Astrocyte of the spinal cord (primary cell): ENCODE measurements at regions not wholly inside any gene's neighbourhood (a gene's known extent, or its start where the extent isn't known, plus 50 kb on each side); places are given as distances from the start of the nearest gene placed in this dataset.

Source experiments
- DNase-seq: peaks from one replicate; pipeline ENCODE4 v3.0.0; 2011; ENCODE audit warnings: low read depth, low spot score
- H3K4me3 ChIP-seq: 2 replicates; pipeline ENCODE4 v1.5.1; 2011; ENCODE audit warnings: low read depth, mild to moderate bottlenecking, low read length, moderate library complexity
- in situ Hi-C: cut with HindIII; loops from 2 replicates; pipeline ENCODE4 v1.10.0; 2017; ENCODE audit warnings: low sequenced_read_pairs
- TF ChIP-seq, protein P1 (sequence below): IDR thresholded peaks from 2 replicates; pipeline ENCODE4 v1.5.1; 2012; ENCODE audit warnings: low read depth, mild to moderate bottlenecking, low read length, inconsistent platforms

DNA sequence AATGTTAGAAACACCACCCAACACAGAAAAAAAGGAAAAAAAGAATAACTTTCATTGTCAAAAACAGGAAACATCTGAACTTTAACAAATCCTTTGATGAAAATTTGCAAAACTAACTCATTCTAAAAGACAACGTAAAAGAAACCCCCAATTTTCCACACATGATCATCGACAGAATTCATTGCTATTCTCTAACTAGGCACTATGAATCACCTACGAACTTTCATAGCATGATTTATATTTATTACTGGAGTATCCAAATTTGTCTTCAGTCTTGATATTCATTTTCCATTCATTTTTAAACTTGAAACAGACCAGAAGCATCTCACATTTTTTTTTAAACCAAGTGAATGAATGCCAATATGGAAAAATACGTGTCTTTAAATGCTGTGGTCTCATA lies 514.6 kb downstream of the TLE4 start:
- in situ Hi-C loops, result no loop called here
- DNase-seq, result no peak
- TF ChIP-seq, protein P1, sequence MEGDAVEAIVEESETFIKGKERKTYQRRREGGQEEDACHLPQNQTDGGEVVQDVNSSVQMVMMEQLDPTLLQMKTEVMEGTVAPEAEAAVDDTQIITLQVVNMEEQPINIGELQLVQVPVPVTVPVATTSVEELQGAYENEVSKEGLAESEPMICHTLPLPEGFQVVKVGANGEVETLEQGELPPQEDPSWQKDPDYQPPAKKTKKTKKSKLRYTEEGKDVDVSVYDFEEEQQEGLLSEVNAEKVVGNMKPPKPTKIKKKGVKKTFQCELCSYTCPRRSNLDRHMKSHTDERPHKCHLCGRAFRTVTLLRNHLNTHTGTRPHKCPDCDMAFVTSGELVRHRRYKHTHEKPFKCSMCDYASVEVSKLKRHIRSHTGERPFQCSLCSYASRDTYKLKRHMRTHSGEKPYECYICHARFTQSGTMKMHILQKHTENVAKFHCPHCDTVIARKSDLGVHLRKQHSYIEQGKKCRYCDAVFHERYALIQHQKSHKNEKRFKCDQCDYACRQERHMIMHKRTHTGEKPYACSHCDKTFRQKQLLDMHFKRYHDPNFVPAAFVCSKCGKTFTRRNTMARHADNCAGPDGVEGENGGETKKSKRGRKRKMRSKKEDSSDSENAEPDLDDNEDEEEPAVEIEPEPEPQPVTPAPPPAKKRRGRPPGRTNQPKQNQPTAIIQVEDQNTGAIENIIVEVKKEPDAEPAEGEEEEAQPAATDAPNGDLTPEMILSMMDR, result no peak
- no peak overlapping the region for H3K4me3 ChIP-seq

DNA sequence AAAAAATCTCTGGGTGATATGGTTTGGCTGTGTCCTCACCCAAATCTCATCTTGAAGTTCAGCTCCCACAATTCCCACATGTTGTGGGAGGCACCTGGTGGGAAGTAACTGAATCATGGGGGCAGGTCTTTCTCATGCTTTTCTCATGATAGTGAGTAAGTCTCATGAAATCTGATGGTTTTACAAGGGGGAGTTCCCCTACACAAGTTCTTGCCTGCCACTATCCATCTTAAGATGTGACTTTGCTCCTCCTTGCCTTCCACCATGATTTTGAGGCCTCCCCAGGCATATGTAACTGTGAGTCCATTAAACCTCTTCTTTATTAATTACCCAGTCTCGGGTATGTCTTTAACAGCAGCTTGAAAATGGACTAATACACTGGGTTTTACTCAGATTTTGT lies 513.9 kb downstream of the TLE4 start:
- no peak for DNase-seq
- in situ Hi-C loops, result no loop called here
- TF ChIP-seq, protein P1, result no peak

DNA sequence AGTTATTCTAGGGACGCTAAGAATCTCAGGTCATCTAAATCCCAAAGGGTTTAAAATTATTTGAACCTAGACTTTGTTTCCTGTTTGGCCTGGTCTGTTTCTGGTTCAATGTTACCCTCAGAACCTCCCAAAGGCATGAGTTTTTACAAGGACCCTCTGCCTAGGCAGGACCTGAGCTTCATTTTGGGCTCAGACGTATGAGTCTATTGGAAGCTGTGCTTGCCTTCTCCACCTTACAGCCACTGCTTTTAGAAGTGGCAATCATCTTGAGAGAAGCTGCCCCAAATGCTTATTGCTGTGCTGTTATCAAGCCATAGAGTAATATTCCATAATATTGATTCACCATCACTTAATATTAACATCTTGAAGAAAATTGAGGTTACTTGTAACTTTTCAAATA lies 510.4 kb downstream of the TLE4 start:
- DNase-seq, result no peak
- H3K4me3 ChIP-seq, result no peak overlapping the region
- TF ChIP-seq, protein P1, result no peak
- in situ Hi-C loops, result no loop called here

More for the DNA sequence above, 513.9 kb downstream of the TLE4 start:
- H3K4me3 ChIP-seq, result no peak overlapping the region

DNA sequence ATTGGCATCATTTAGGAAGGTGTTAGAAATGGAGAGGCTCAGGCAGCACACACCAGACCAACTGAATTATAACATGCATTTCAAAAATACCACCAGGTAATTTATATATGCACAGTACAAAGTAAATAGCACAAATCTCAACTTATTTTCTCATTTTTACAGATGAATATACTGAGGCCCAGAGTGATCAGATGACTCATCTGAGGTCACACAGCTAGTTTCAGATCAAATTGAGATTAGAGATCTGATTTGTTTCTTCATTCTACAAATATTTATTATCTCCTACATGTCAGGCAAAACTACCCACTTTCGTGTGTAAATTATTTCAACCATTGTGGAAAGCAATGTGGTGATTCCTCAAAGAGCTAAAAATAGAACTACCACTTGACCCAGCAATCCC lies 507.1 kb downstream of the TLE4 start:
- H3K4me3 ChIP-seq, result no peak overlapping the region
- DNase-seq, result no peak
- in situ Hi-C loops, result no loop called here
- TF ChIP-seq, protein P1, result no peak

DNA sequence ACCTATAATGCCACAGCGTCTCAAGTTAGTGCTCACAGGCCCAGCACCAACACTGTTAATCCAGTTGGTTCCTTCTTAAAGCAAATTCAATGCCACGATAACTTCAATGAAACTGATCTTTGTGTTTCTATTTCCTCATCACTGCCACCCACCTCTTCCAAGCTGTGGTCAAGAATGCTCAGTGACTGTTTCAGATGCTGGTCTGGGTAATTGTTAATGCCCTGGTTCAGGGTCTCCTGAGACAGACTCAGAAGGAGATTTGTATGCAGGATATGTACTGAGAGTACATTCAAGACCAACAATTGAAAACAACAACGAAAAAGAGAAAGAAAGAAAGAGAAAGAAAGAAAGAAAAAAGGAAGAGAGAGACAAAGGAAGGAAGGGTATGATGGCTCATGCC lies 505.3 kb downstream of the TLE4 start:
- in situ Hi-C loops, result no loop called here
- TF ChIP-seq, protein P1, result no peak
- no peak for DNase-seq
- no peak overlapping the region for H3K4me3 ChIP-seq

DNA sequence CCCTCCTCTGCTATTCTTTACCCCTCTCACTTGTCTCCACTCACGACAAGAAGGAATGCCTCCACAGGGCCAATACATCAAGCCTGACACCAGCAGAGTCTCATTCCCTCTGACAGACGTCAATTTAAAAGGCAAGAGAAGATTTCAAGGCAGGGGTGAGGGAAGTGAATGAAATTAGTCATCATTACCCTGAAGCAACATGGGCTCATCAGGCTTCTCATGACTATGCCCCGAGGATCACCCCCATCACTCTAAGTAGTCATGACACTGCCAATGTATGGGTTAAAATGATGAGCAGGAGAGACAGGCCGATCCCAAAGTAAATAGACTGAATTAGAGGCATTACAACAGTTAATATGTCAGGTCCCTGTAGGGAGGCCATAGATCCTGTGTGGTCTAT lies 504.4 kb downstream of the TLE4 start:
- TF ChIP-seq, protein P1, result no peak
- in situ Hi-C loops, result no loop called here
- DNase-seq, result no peak
- no peak overlapping the region for H3K4me3 ChIP-seq

DNA sequence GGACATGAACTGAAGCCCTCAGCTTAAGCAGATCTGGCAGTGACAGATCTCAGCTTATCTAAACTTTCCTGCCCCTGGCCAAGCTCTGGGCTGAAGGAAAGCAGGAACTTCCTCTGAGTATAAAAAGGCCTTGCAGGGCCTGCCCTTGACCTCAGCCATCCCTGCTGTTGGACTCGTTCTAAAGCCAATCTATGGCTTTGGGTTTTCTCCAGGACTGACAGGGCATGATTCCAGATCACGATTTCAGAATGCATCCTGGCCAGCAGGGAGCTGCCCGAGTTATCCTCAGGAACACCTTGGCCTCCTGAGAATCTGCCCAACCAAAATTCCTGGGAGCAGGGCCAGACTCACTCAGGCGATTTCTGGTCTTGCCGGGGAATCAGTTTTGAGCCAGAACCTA lies 502.7 kb downstream of the TLE4 start:
- TF ChIP-seq, protein P1, result no peak
- in situ Hi-C loops, result no loop called here
- H3K4me3 ChIP-seq, result no peak overlapping the region
- DNase-seq, result no peak
